ENCODE measurements at regions not wholly inside any gene's neighbourhood (a gene's known extent, or its start where the extent isn't known, plus 50 kb on each side); places are given as distances from the start of the nearest gene placed in this dataset.

DNA sequence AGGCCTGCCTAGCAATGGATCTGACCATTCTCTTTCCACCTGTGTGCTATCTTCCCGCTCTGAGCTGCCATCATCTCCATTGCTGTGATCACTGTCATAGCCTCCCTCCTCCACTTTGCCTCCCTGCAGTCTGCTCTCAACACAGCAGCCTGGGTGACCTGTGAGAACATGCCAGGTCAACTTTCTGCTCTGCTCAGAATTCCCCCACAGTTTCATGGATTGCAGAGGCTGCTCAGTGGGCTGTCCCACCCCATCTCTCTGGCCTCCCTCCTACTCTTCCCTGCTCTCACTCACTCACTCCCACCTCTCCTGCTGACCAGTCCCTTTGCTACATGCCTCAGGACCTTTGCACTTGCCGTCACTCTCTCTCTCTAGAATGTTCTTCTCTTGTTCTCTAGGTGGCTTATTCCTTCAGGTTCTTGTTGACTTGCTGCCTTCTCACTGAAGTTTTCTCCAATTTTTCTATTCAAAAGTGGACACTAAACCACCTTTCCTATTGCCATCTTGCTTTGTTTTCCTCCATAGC is 159.9 kb downstream of the CD83 start:
- Histone ChIP-seq H2AFZ (ENCODE audit: low read length) (peak overlapping the region; percentile 46; the same call in 1 of the 2 replicates), H3K9me2 (ENCODE audit: insufficient read depth, low read length) (no peaks in the 10 kb centered on the region), H4K20me1 (ENCODE audit: insufficient read depth, low read length) (no peaks in the 10 kb centered on the region), H3K9me3 (ENCODE audit: low read length) (peaks cover 10% of the 10 kb centered on the region; the same call in 1 of the 2 replicates), H3K36me3 (ENCODE audit: insufficient read depth, low read length) (peaks cover 8% of the 10 kb centered on the region; the same call in 1 of the 2 replicates), H3K4me1 (ENCODE audit: insufficient read depth, low read length, poor library complexity, severe bottlenecking) (peaks cover 60% of the 10 kb centered on the region), H3K79me2 (ENCODE audit: insufficient read depth, low read depth, low read length) (no peaks in the 10 kb centered on the region), H3K27ac (ENCODE audit: low read depth, low read length, poor library complexity, severe bottlenecking) (peak overlapping the region; percentile 95), H3K4me3 (ENCODE audit: low read depth, low read length, poor library complexity, severe bottlenecking) (peak overlapping the region; percentile 44), H3K4me2 (ENCODE audit: low read length) (peak overlapping the region; percentile 66)
- ChIA-PET POLR2A (interaction anchor here (0.7 to 2.4 kb wide), 8 partner anchors 8 to 53 kb away, joined by 3 to 8 read pairs (median 4); no protein-coding TSS in a partner anchor), CTCF (ENCODE audit: unreplicated experiment) (interaction anchor here (2.1 kb wide), 1 partner anchor 8 kb away, joined by 6 read pairs; no protein-coding TSS in a partner anchor)
- TSS peak; percentile 99 for BruUV-seq (replicated peaks)
- intact Hi-C loops (cut with micrococcal nuclease; ENCODE audit: unreplicated experiment) = loop anchor here (1.0 to 5.0 kb wide), 2 partner anchors 36 to 50 kb away; no protein-coding TSS in a partner anchor
- TF ChIP-seq EZH2phosphoT487 (IDR thresholded peaks at IDR 0.05; ENCODE audit: borderline replicate concordance, low read depth, low read length) (no peak), CTCF (conservative IDR thresholded peaks at IDR 0.05; ENCODE audit: low read length) (no peak)
- no peak for DNase-seq (ENCODE audit: low spot score)

DNA sequence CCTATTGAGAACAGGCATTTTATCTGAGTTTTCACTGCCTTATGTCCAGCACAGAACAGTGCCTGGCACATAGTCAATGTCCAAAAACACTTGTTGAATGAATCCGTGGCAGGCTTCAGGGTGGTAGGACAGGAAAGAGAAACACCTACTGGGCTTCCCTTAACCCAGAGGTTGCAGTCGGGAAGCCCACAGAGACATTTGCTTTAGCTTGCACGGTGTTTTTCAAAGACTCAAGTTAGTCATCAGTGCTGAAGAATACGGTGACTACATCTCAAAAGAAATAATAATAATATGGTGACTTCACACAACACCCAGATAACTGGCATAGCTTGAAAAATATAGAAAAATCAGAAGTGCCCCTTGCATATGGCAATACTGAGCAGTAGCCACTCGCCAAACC is 160.4 kb downstream of the CD83 start:
- POLR2A ChIA-PET = interaction anchor here (0.8 to 2.4 kb wide), 9 partner anchors 8 to 54 kb away, joined by 3 to 8 read pairs (median 5); no protein-coding TSS in a partner anchor
- BruUV-seq (replicated peaks) = no TSS peak
- H3K4me3 ChIP-seq (ENCODE audit: low read depth, low read length, poor library complexity, severe bottlenecking) = peak overlapping the region; percentile 44
- no peaks in the 10 kb centered on the region for H4K20me1 ChIP-seq (ENCODE audit: insufficient read depth, low read length)
- peak overlapping the region; percentile 66 for H3K4me2 ChIP-seq (ENCODE audit: low read length)
- CTCF ChIA-PET (ENCODE audit: unreplicated experiment) = interaction anchor here (1.1 to 2.1 kb wide), 2 partner anchors 8 to 11 kb away, joined by 3 to 6 read pairs; no protein-coding TSS in a partner anchor
- H3K4me1 ChIP-seq (ENCODE audit: insufficient read depth, low read length, poor library complexity, severe bottlenecking) = peaks cover 60% of the 10 kb centered on the region
- H3K9me2 ChIP-seq (ENCODE audit: insufficient read depth, low read length) = no peaks in the 10 kb centered on the region
- peaks cover 3% of the 10 kb centered on the region; the same call in 1 of the 2 replicates for H3K36me3 ChIP-seq (ENCODE audit: insufficient read depth, low read length)
- intact Hi-C loops (cut with micrococcal nuclease; ENCODE audit: unreplicated experiment) = loop anchor here (5.0 kb wide), 1 partner anchor 51 kb away; no protein-coding TSS in a partner anchor
- TF ChIP-seq EZH2phosphoT487 (IDR thresholded peaks at IDR 0.05; ENCODE audit: borderline replicate concordance, low read depth, low read length) (no peak), CTCF (conservative IDR thresholded peaks at IDR 0.05; ENCODE audit: low read length) (no peak)
- H2AFZ ChIP-seq (ENCODE audit: low read length) = peak overlapping the region; percentile 46; the same call in 1 of the 2 replicates
- H3K79me2 ChIP-seq (ENCODE audit: insufficient read depth, low read depth, low read length) = no peaks in the 10 kb centered on the region
- H3K9me3 ChIP-seq (ENCODE audit: low read length) = peaks cover 5% of the 10 kb centered on the region; the same call in 1 of the 2 replicates
- DNase-seq (ENCODE audit: low spot score) = no peak
- H3K27ac ChIP-seq (ENCODE audit: low read depth, low read length, poor library complexity, severe bottlenecking) = peak overlapping the region; percentile 95
